K562 (cell line): ENCODE measurements at regions not wholly inside any gene's neighbourhood (a gene's known extent, or its start where the extent isn't known, plus 50 kb on each side); places are given as distances from the start of the nearest gene placed in this dataset.

Source experiments
- ATAC-seq: fragments of 200-7000 bp; cut with Tn5 transposase; 3 replicates; pipeline ENCODE4 v1.9.1; 2020; ENCODE audit warnings: moderate library complexity
- BruUV-seq: library from RNA; stranded (reverse); fragments of 400-500 nt; replicated peaks from 2 replicates; lab custom pipeline; 2021; lab: Mats Ljungman, UMichigan
- CTCF ChIA-PET: fragments of 300-600 bp; formaldehyde crosslinking; extraction: SDS; loops from one replicate; lab custom pipeline; 2021; ENCODE audit warnings: low intra/inter-chr PET ratio; lab: Yijun Ruan, JAX
- POLR2A ChIA-PET: fragments of 300-600, 350-650 bp; sonication (Branson Sonifier 250); formaldehyde crosslinking; extraction: SDS; loops from one replicate; lab custom pipeline; 2021; ENCODE audit warnings: antibody characterized with exemption, inconsistent platforms; lab: Yijun Ruan, JAX
- DNase-seq, 4 experiments: peaks; one replicate each; pipeline versions ENCODE4 v3.0.0 to v3.0.0-alpha.2; 2011 to 2018; ENCODE audit warnings: low spot score in 3 of 4, mixed read lengths in 3 of 4; ENCODE audit errors: extremely low read depth in 1 of 4
- FAIRE-seq: peaks from 2 replicates; lab custom pipeline; 2011; peaks lifted over from hg19 to GRCh38; lab: Jason Lieb, UNC
- H2AFZ ChIP-seq: 2 replicates; pipeline ENCODE4 v1.6.0; 2011; ENCODE audit warnings: low read depth, low read length, control low read depth, inconsistent platforms
- H3K27ac ChIP-seq: fragments of 200-600 bp; 3 replicates; pipeline ENCODE4 v1.8.0; 2011; ENCODE audit warnings: low read depth, mild to moderate bottlenecking, control low read depth, inconsistent platforms, low read length, moderate library complexity, mixed read lengths; ENCODE audit errors: extremely low read depth
- H3K27me3 ChIP-seq, 2 experiments: fragments of 300-600 bp in 1 of 2; 2 replicates in 1 of 2; 3 replicates in 1 of 2; pipeline versions ENCODE4 v1.6.0 to v1.8.0; 2011; ENCODE audit warnings: inconsistent platforms in 2 of 2, low read length in 2 of 2, mild to moderate bottlenecking in 1 of 2, mixed read lengths in 1 of 2, moderate library complexity in 1 of 2; ENCODE audit not compliant: control insufficient read depth in 2 of 2, insufficient read depth in 2 of 2
- H3K36me3 ChIP-seq: fragments of 300-600 bp; 3 replicates; pipeline ENCODE4 v1.8.0; 2011; ENCODE audit warnings: mild to moderate bottlenecking, low read length, inconsistent platforms; ENCODE audit not compliant: control insufficient read depth, insufficient read depth
- H3K4me1 ChIP-seq, 2 experiments: fragments of 200-600 bp in 1 of 2; replicated peaks in 1 of 2; 2 replicates in 1 of 2; 3 replicates in 1 of 2; pipeline versions ENCODE4 v1.5.1 to v1.8.0; 2011; ENCODE audit warnings: inconsistent platforms in 2 of 2, low read length in 2 of 2, mild to moderate bottlenecking in 1 of 2, mixed read lengths in 1 of 2, moderate library complexity in 1 of 2; ENCODE audit not compliant: control insufficient read depth in 2 of 2, insufficient read depth in 2 of 2
- H3K4me2 ChIP-seq: 2 replicates; pipeline ENCODE4 v1.6.1; 2011; ENCODE audit warnings: low read length, control low read depth, inconsistent platforms, mixed read lengths; ENCODE audit not compliant: insufficient read depth
- H3K4me3 ChIP-seq: fragments of 200-600 bp; sonication (generic), shearing (Covaris generic); 2 replicates; pipeline ENCODE4 v1.5.1; 2016; ENCODE audit warnings: control low read depth, inconsistent platforms
- H3K79me2 ChIP-seq: fragments of 200-600 bp; 3 replicates; pipeline ENCODE4 v1.8.0; 2011; ENCODE audit warnings: low read length, inconsistent platforms; ENCODE audit not compliant: control insufficient read depth, insufficient read depth
- H3K9ac ChIP-seq, 2 experiments: 2 replicates each; pipeline versions ENCODE4 v1.6.0 to v1.6.1; 2011; ENCODE audit warnings: low read depth in 2 of 2, low read length in 2 of 2, control low read depth in 1 of 2, inconsistent platforms in 1 of 2, mild to moderate bottlenecking in 1 of 2, mixed read lengths in 1 of 2; ENCODE audit not compliant: insufficient read depth in 1 of 2
- H3K9me1 ChIP-seq: one replicate; pipeline ENCODE4 v1.6.0; 2011; ENCODE audit warnings: inconsistent platforms, mild to moderate bottlenecking, low read length, moderate library complexity; ENCODE audit not compliant: control insufficient read depth, insufficient read depth
- H3K9me3 ChIP-seq: replicated peaks from 2 replicates; pipeline ENCODE4 v1.5.1; 2011; ENCODE audit warnings: low read depth, low read length, inconsistent platforms; ENCODE audit not compliant: control insufficient read depth, insufficient read depth
- H4K20me1 ChIP-seq: replicated peaks from 2 replicates; pipeline ENCODE4 v1.6.1; 2011; ENCODE audit warnings: low read length, inconsistent platforms, mixed read lengths; ENCODE audit not compliant: control insufficient read depth, insufficient read depth
- ATF1 ChIP-seq, 2 experiments: fragments of 450-650 bp in 1 of 2; IDR thresholded peaks; 2 replicates each; pipeline ENCODE4 v1.6.1; 2016; ENCODE audit warnings: missing compliant biosample characterization in 1 of 2, missing genetic modification characterization in 1 of 2
- BHLHE40 ChIP-seq: IDR thresholded peaks from 2 replicates; pipeline ENCODE4 v1.6.1; 2011; ENCODE audit warnings: low read length, improper control_type of control experiment
- BMI1 ChIP-seq: fragments of 150-350 bp; IDR thresholded peaks from 2 replicates; pipeline ENCODE4 v1.6.1; 2014; ENCODE audit warnings: low read length
- CREB1 ChIP-seq, 2 experiments: sonication (generic) in 1 of 2; formaldehyde crosslinking in 1 of 2; IDR thresholded peaks; 2 replicates each; pipeline versions ENCODE4 v1.6.1 to v1.8.0; 2012 to 2022; ENCODE audit warnings: inconsistent platforms in 1 of 2, mild to moderate bottlenecking in 1 of 2, missing genetic modification reagents in 1 of 2, moderate library complexity in 1 of 2
- CREM ChIP-seq: IDR thresholded peaks from 2 replicates; pipeline ENCODE4 v1.6.1; 2014; ENCODE audit warnings: antibody characterized with exemption, low read depth
- CXXC5 ChIP-seq: fragments of 250-450 bp; sonication (Bioruptor Pico); IDR thresholded peaks from 2 replicates; pipeline ENCODE4 v1.8.0; 2022; ENCODE audit warnings: inconsistent platforms, mild to moderate bottlenecking, moderate library complexity
- MAZ ChIP-seq, 2 experiments: fragments of 450-650 bp in 1 of 2; sonication (generic) in 1 of 2; formaldehyde crosslinking; IDR thresholded peaks in 1 of 2; conservative IDR thresholded peaks in 1 of 2; 2 replicates each; pipeline versions ENCODE4 v1.4.0 to v1.5.0; 2020; ENCODE audit warnings: mild to moderate bottlenecking in 1 of 2, missing genetic modification reagents in 1 of 2
- SMC3 ChIP-seq: conservative IDR thresholded peaks from 2 replicates; pipeline ENCODE4 v1.6.1; 2011; ENCODE audit warnings: low read depth, low read length, improper control_type of control experiment; ENCODE audit not compliant: insufficient read depth
- SRSF3 ChIP-seq: fragments of 200-400 bp; formaldehyde crosslinking; IDR thresholded peaks from 2 replicates; pipeline ENCODE4 v1.6.1; 2016; ENCODE audit warnings: mild to moderate bottlenecking, low read length, moderate library complexity; ENCODE audit not compliant: insufficient read depth
- WGBS: fragments of 100-300 bp; shearing (Covaris generic); methylation state at CpG from one replicate; pipeline ENCODE4 v1.1.6; 2016; ENCODE audit warnings: low coverage, mixed read lengths; ENCODE audit not compliant: insufficient coverage; ENCODE audit errors: missing lambda C conversion rate; 5-methylcytosine and 5-hydroxymethylcytosine counted together
- in situ Hi-C: fragments of 300-500 bp; cut with MboI; formaldehyde crosslinking; loops from 4 replicates; pipeline ENCODE4 v1.15.0; 2018; ENCODE audit warnings: inconsistent platforms, mixed read lengths
- intact Hi-C: fragments of 100-400 bp; cut with micrococcal nuclease; formaldehyde crosslinking; loops from 2 replicates; pipeline ENCODE4 v1.14.2; 2022
- TF ChIP-seq, protein P1 (sequence below): fragments of 200-800 bp; sonication (Bioruptor generic); IDR thresholded peaks from 2 replicates; pipeline ENCODE4 v1.6.1; 2017; ENCODE audit warnings: missing genetic modification characterization, missing compliant biosample characterization
- TF ChIP-seq, protein P2 (sequence below): fragments of 450-650 bp; formaldehyde crosslinking; IDR thresholded peaks from 2 replicates; pipeline ENCODE4 v1.4.0; 2020; ENCODE audit warnings: mild to moderate bottlenecking, moderate library complexity
- TF ChIP-seq, protein P3 (sequence below), 3 experiments: IDR thresholded peaks in 2 of 3; conservative IDR thresholded peaks in 1 of 3; 2 replicates each; pipeline ENCODE4 v1.5.1; 2011 to 2012; ENCODE audit warnings: low read length in 3 of 3, mild to moderate bottlenecking in 3 of 3, control low read depth in 2 of 3, improper control_type of control experiment in 1 of 3, inconsistent platforms in 1 of 3, low read depth in 1 of 3, mixed read lengths in 1 of 3, moderate library complexity in 1 of 3; ENCODE audit not compliant: insufficient read depth in 2 of 3

DNA sequence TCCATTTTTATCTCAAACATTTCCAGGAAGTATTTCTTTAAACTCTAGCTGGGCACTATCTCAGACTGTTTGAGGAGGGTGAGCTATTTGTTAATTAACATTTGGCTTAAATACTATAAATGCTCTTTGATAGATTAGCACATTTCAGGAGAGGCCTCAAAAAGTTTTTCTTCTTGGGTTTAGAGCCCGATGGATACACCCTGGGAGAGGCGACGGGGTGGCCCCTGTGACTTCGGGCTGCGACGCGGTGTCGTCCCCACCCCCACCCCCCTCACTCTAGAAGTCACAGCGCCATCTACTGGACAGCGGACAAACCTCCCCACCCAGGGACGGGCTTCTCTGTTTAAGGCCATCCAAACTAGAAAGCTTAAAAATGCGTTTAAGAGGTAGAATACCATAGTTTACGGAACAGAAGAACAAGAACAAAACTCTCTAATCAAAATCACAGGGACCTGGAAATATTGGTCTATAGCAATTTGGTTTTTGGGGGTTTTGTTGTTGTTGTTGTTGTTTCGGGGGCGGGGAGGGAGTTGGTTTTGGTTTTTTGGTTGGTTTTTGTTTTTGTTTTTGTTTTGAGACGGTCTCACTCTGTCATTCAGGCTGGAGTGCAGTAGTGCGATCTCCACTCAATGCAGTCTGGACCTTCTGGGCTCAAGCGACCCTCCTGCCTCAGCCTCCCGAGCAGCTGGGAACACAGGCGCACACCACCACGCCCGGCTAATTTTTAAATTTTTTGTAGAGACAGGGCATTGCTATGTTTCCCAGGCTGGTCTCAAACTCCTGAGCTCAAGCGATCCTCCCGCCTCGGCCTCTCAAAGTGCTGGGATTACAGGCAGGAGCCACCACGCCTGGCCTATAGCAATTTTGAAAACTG is 254.4 kb downstream of the C16orf95 start:
- Histone ChIP-seq H3K36me3 (no peaks in the 10 kb centered on the region), H3K27me3 (peaks cover 37 to 41% of the 10 kb centered on the region in 2 experiments), H3K4me3 (no peak overlapping the region), H3K9me3 (no peaks in the 10 kb centered on the region), H3K27ac (no peak overlapping the region), H4K20me1 (0 out of 2 replicates have a peak, but pooled peaks cover 10% of the 10 kb centered on the region), H3K9ac (no peak overlapping the region), H3K9me1 (no peaks in the 10 kb centered on the region), H3K4me1 (peaks cover 0 to 5% of the 10 kb centered on the region in 2 experiments; a peak in 1 of 5 replicates), H2AFZ (no peak overlapping the region), H3K4me2 (no peak overlapping the region), H3K79me2 (no peaks in the 10 kb centered on the region)
- 18% methylated on average over 23 of the region's 26 CpGs for WGBS
- intact Hi-C loops (loop anchor here (1.0 to 5.0 kb wide), 2 partner anchors 214 to 500 kb away; no protein-coding TSS in a partner anchor), in situ Hi-C loops (no loop called here)
- POLR2A ChIA-PET, result interaction anchor here (0.6 to 2.0 kb wide), 7 partner anchors 10 to 555 kb away, joined by 3 to 8 read pairs (median 3); no protein-coding TSS in a partner anchor
- BruUV-seq, result no TSS peak
- FAIRE-seq, result peak; percentile 85
- ATAC-seq, result peak; percentile 96
- CTCF ChIA-PET, result interaction anchor here (0.6 to 7.3 kb wide), 3 partner anchors 216 to 499 kb away, joined by 3 to 76 read pairs (median 4); no protein-coding TSS in a partner anchor
- DNase-seq, result peak; percentile 81 to 96 (median 94)
- TF ChIP-seq CREM, result peak; percentile 70
- peak; percentile 78 for TF ChIP-seq SMC3
- TF ChIP-seq, protein P1, sequence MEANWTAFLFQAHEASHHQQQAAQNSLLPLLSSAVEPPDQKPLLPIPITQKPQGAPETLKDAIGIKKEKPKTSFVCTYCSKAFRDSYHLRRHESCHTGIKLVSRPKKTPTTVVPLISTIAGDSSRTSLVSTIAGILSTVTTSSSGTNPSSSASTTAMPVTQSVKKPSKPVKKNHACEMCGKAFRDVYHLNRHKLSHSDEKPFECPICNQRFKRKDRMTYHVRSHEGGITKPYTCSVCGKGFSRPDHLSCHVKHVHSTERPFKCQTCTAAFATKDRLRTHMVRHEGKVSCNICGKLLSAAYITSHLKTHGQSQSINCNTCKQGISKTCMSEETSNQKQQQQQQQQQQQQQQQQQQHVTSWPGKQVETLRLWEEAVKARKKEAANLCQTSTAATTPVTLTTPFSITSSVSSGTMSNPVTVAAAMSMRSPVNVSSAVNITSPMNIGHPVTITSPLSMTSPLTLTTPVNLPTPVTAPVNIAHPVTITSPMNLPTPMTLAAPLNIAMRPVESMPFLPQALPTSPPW, result peak; percentile 71
- TF ChIP-seq CXXC5, result peak; percentile 33; the same call in 1 of the 2 replicates
- TF ChIP-seq BMI1, result peak; percentile 64; the same call in 1 of the 2 replicates
- TF ChIP-seq, protein P2, sequence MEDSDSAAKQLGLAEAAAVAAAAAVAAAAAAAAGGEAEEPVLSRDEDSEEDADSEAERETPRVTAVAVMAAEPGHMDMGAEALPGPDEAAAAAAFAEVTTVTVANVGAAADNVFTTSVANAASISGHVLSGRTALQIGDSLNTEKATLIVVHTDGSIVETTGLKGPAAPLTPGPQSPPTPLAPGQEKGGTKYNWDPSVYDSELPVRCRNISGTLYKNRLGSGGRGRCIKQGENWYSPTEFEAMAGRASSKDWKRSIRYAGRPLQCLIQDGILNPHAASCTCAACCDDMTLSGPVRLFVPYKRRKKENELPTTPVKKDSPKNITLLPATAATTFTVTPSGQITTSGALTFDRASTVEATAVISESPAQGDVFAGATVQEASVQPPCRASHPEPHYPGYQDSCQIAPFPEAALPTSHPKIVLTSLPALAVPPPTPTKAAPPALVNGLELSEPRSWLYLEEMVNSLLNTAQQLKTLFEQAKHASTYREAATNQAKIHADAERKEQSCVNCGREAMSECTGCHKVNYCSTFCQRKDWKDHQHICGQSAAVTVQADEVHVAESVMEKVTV, result peak; percentile 71
- 0 out of 2 replicates have a peak, but pooled peaks have one; percentile 16 for TF ChIP-seq CREB1 (IDR thresholded peaks at IDR 0.05)
- TF ChIP-seq CREB1 (CRISPR knock-in tag; IDR thresholded peaks at IDR 0.05), result no peak
- TF ChIP-seq ATF1 (CRISPR knock-in tag; IDR thresholded peaks at IDR 0.05), result no peak
- TF ChIP-seq ATF1 (tag; IDR thresholded peaks at IDR 0.05), result peak; percentile 65
- TF ChIP-seq MAZ (CRISPR knock-in tag; conservative IDR thresholded peaks at IDR 0.05 in 1 of 2, IDR thresholded peaks at IDR 0.05 in 1 of 2), result peak in 1 of 2 experiments; percentile 61; a peak in 2 of 4 replicates
- TF ChIP-seq BHLHE40, result 0 out of 2 replicates have a peak, but pooled peaks have one; percentile 12
- no peak for TF ChIP-seq SRSF3
- TF ChIP-seq, protein P3, sequence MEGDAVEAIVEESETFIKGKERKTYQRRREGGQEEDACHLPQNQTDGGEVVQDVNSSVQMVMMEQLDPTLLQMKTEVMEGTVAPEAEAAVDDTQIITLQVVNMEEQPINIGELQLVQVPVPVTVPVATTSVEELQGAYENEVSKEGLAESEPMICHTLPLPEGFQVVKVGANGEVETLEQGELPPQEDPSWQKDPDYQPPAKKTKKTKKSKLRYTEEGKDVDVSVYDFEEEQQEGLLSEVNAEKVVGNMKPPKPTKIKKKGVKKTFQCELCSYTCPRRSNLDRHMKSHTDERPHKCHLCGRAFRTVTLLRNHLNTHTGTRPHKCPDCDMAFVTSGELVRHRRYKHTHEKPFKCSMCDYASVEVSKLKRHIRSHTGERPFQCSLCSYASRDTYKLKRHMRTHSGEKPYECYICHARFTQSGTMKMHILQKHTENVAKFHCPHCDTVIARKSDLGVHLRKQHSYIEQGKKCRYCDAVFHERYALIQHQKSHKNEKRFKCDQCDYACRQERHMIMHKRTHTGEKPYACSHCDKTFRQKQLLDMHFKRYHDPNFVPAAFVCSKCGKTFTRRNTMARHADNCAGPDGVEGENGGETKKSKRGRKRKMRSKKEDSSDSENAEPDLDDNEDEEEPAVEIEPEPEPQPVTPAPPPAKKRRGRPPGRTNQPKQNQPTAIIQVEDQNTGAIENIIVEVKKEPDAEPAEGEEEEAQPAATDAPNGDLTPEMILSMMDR (IDR thresholded peaks at IDR 0.05 in 2 of 3, conservative IDR thresholded peaks at IDR 0.05 in 1 of 3; ENCODE audit: insufficient read depth in 2 of 3, low read depth in 1 of 3, low read length in 3 of 3), result peak; percentile 85 to 86 (median 86)
